Esophagus squamous epithelium (tissue), 5 donors: ENCODE measurements at regions not wholly inside any gene's neighbourhood (a gene's known extent, or its start where the extent isn't known, plus 50 kb on each side); places are given as distances from the start of the nearest gene placed in this dataset.

Experiments
- DNase-seq: peaks from one replicate; lab custom pipeline; 2025; lab: John Stamatoyannopoulos, UW
- H3K27ac ChIP-seq, 4 donors: fragments of 200-600 bp; sonication (generic); one replicate each; pipeline ENCODE4 v1.5.1; 2016 to 2019; ENCODE audit warnings: mild to moderate bottlenecking in 1 of 4
- H3K27me3 ChIP-seq, 4 donors: fragments of 200-600 bp; sonication (generic); 1 replicate in 3 of 4; 2 replicates in 1 of 4; pipeline versions ENCODE4 v1.5.1 to v1.6.0; 2017 to 2021; ENCODE audit warnings: antibody characterized with exemption in 1 of 4
- H3K36me3 ChIP-seq, 3 donors: fragments of 200-600 bp; sonication (generic); one replicate each; pipeline ENCODE4 v1.5.1; 2016 to 2019
- H3K4me1 ChIP-seq, 3 donors: fragments of 200-600 bp; sonication (generic); one replicate each; pipeline ENCODE4 v1.5.1; 2017 to 2019
- H3K4me3 ChIP-seq, 4 donors: fragments of 200-600 bp; sonication (generic); 1 replicate in 3 of 4; 2 replicates in 1 of 4; pipeline ENCODE4 v1.5.1; 2016 to 2019; ENCODE audit warnings: mild to moderate bottlenecking in 2 of 4, moderate library complexity in 1 of 4
- H3K9me3 ChIP-seq, 3 donors: fragments of 200-600 bp; sonication (generic); one replicate each; pipeline ENCODE4 v1.5.1; 2016 to 2019
- POLR2A ChIP-seq, 4 donors: fragments of 450-650 bp; IDR thresholded peaks; one replicate each; pipeline ENCODE4 v1.6.1; 2017; ENCODE audit warnings: antibody characterized with exemption in 4 of 4, mild to moderate bottlenecking in 4 of 4, moderate library complexity in 3 of 4
- WGBS, 2 donors: methylation state at CpG; one replicate each; pipeline ENCODE4 v1.1.5; 2018; 5-methylcytosine and 5-hydroxymethylcytosine counted together
- intact Hi-C: fragments of 100-400 bp; cut with DNase I; formaldehyde crosslinking; loops from one replicate; pipeline ENCODE4 v1.15.0; 2022
- TF ChIP-seq, protein P1 (sequence below), 6 experiments: fragments of 450-650 bp in 4 of 6; fragments of 200-600 bp in 2 of 6; sonication (generic) in 2 of 6; IDR thresholded peaks; one replicate each; pipeline ENCODE4 v1.5.1; 2016 to 2019; ENCODE audit warnings: antibody characterized with exemption in 6 of 6, mild to moderate bottlenecking in 4 of 6, moderate library complexity in 4 of 6
- donor health status: DM: yes; HTN: yes; CAD: no.

DNA sequence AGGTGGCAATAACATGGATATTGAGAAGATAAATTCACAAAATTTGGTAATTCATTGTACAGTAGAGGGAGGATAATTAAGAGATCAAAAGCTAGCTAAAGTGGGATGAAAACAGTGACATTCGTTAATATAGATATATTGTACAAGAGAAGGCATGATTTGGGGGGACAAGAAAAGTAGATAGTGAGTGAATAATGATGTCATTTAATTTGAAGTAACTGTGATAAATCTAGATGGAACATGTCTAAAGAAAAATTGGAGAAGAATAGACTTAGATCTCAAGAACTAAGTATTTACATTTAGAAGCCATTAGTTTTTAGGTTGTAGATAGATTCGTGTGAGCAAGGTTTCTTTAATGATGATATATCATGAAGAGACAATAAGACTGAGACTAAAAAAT, 594.0 kb upstream of the RGS18 start:
- 63% methylated on average over 2 of the region's 2 CpGs for WGBS, 2 donors
- no peak overlapping the region for H3K27ac ChIP-seq
- no peaks in the 10 kb centered on the region for H3K9me3 ChIP-seq
- no peaks in the 10 kb centered on the region for H3K4me1 ChIP-seq
- no peaks in the 10 kb centered on the region for H3K36me3 ChIP-seq
- intact Hi-C loops: no loop called here
- no peaks in the 10 kb centered on the region for H3K27me3 ChIP-seq
- TF ChIP-seq, protein P1, sequence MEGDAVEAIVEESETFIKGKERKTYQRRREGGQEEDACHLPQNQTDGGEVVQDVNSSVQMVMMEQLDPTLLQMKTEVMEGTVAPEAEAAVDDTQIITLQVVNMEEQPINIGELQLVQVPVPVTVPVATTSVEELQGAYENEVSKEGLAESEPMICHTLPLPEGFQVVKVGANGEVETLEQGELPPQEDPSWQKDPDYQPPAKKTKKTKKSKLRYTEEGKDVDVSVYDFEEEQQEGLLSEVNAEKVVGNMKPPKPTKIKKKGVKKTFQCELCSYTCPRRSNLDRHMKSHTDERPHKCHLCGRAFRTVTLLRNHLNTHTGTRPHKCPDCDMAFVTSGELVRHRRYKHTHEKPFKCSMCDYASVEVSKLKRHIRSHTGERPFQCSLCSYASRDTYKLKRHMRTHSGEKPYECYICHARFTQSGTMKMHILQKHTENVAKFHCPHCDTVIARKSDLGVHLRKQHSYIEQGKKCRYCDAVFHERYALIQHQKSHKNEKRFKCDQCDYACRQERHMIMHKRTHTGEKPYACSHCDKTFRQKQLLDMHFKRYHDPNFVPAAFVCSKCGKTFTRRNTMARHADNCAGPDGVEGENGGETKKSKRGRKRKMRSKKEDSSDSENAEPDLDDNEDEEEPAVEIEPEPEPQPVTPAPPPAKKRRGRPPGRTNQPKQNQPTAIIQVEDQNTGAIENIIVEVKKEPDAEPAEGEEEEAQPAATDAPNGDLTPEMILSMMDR (IDR thresholded peaks at IDR 0.05): no peak
- TF ChIP-seq POLR2A (IDR thresholded peaks at IDR 0.05): no peak
- H3K4me3 ChIP-seq: no peak overlapping the region
- no peak for DNase-seq

DNA sequence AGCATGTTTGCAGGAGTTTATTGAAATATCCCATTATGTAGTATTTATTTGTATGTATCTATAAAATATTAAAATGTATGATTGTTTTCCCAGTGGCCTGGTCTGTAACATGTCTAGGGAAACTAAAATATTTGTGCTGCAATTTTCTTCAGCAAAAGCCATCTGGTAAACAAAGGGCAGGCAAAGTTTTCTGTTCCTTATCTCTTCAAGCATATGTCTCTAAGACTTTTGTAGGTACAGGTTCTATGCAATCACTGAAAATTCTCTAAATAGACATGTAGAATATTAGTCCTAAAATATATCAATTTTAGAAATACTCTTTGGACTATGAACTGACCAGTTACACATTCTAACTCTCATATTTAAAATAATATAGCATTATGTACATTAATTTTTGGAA, 585.8 kb upstream of the RGS18 start:
- no peaks in the 10 kb centered on the region for H3K36me3 ChIP-seq
- no peaks in the 10 kb centered on the region for H3K4me1 ChIP-seq
- H3K27ac ChIP-seq: no peak overlapping the region
- intact Hi-C loops: no loop called here
- DNase-seq: no peak
- no peaks in the 10 kb centered on the region for H3K27me3 ChIP-seq
- H3K9me3 ChIP-seq: no peaks in the 10 kb centered on the region
- TF ChIP-seq POLR2A (IDR thresholded peaks at IDR 0.05): no peak
- TF ChIP-seq, protein P1 (IDR thresholded peaks at IDR 0.05): no peak
- H3K4me3 ChIP-seq: no peak overlapping the region

DNA sequence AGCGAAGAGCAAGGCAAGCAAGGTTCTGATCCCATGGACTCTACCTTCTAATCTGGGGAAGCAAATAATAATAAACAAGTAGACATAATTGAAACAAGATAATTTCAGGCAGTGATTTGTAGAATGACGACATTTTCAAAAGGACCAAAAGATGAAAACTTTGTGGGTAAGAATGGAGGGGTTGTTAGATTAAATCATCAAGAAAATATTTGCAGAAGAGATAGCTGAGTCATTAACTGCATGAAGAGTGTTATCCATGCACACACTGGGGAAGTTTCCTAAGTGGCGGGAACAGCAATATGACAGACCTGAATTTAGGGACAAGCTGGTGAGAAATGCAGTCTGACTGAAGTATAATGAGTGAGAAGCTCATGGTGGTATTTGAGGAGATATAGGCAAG, 583.1 kb upstream of the RGS18 start:
- H3K9me3 ChIP-seq: no peaks in the 10 kb centered on the region
- no peaks in the 10 kb centered on the region for H3K27me3 ChIP-seq
- H3K27ac ChIP-seq: no peak overlapping the region
- no peak overlapping the region for H3K4me3 ChIP-seq
- H3K36me3 ChIP-seq: no peaks in the 10 kb centered on the region
- intact Hi-C loops: no loop called here
- no peaks in the 10 kb centered on the region for H3K4me1 ChIP-seq
- 76% methylated on average over 3 of the region's 3 CpGs for WGBS, 2 donors
- no peak for DNase-seq
- TF ChIP-seq POLR2A (IDR thresholded peaks at IDR 0.05): no peak
- TF ChIP-seq, protein P1 (IDR thresholded peaks at IDR 0.05): no peak

DNA sequence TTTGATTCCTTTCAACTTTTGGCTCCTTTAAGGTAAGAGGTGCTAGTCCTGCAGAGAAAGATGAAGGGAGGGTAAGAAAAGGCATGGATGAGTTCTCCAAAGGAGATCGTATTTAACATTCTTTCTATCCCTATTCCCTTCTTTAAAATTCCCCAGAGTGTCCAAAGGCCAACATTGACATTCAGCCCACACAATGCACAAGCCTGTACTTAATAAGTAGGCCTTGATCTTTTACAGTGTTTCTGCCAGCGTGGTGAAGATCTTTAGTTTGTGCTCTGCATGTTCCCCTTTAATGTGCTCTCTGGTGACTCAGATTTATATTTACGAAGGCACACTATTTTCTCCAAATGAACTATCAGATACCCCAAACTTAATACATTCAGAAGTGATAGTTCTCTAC, 582.5 kb upstream of the RGS18 start:
- WGBS, 2 donors: 39 to 54% methylated on average over 3 of the region's 3 CpGs
- Histone ChIP-seq H3K36me3 (no peaks in the 10 kb centered on the region), H3K27ac (no peak overlapping the region), H3K4me3 (no peak overlapping the region), H3K4me1 (no peaks in the 10 kb centered on the region), H3K9me3 (no peaks in the 10 kb centered on the region), H3K27me3 (no peaks in the 10 kb centered on the region)
- no peak for DNase-seq
- intact Hi-C loops: no loop called here
- TF ChIP-seq POLR2A (IDR thresholded peaks at IDR 0.05): no peak
- TF ChIP-seq, protein P1 (IDR thresholded peaks at IDR 0.05): no peak

DNA sequence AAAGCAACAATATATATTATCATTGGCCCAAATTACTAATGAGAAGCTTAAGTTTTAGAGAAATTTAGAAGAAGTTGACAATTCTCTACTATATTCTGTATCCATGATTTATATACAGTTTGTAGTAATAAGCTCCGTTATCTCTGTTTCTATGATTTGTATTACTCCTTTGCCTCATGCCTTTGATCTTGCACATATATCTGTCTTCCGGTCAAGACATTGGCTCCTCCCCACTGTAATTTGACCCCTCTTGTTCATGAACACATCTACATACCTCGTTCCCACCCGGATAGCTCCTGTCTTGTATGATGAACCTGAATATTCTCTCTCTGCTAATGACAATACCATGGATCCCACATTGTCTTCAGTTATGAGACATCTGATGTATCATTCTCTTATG, 581.0 kb upstream of the RGS18 start:
- no peaks in the 10 kb centered on the region for H3K36me3 ChIP-seq
- H3K9me3 ChIP-seq: no peaks in the 10 kb centered on the region
- H3K4me3 ChIP-seq: no peak overlapping the region
- DNase-seq: no peak
- no peaks in the 10 kb centered on the region for H3K4me1 ChIP-seq
- H3K27me3 ChIP-seq: no peaks in the 10 kb centered on the region
- 66 to 75% methylated on average over 4 of the region's 4 CpGs for WGBS, 2 donors
- H3K27ac ChIP-seq: no peak overlapping the region
- TF ChIP-seq, protein P1 (IDR thresholded peaks at IDR 0.05): no peak
- TF ChIP-seq POLR2A (IDR thresholded peaks at IDR 0.05): no peak
- intact Hi-C loops: no loop called here
